Ammon's horn (tissue), 1 donor: ENCODE measurements at regions not wholly inside any gene's neighbourhood (a gene's known extent, or its start where the extent isn't known, plus 50 kb on each side); places are given as distances from the start of the nearest gene placed in this dataset.
"Not testable (repeated sequence)": the region's sequence is repeated elsewhere in the genome, so short reads cannot be mapped to it uniquely, and the experiment has no call there.

Experiments used
- DNase-seq: peaks from one replicate; pipeline ENCODE4 v3.0.0-alpha.2; 2016; ENCODE audit warnings: low spot score

DNA sequence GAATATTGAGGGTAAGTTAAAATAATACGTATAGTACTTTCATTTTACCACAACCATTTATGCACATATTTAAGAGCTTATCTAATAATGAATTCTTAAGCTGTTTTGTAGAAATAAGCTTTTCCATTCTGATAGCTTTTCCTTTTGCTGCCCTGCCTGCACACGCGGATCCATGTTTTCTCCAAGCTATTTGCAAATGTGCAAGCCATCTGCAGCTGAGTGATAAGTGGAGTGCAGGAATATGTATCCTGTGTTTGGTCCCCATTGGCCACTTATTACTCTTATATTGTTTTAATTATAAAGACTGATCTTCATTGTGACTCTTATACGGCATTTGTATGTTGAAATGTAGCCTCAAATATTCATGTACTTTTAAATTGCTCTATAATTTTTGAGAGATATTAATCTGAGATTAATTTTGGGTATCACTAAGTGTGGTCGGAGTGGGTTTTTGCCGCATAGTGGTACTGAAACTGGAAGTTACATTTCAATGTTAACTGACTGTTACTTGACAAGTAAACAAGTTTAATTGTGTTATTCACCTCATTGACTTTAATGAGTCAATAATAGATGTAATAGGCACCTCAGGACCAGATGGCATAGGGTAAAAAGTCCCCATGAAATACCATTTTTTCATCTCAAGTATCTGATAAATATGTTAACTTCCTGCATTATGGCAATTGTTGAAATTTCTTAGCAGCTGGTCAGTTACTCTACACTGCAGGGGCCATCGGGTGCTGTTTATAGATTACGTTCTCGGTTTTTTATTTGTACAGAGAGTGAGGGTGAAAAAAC is 1567.4 kb downstream of the EFNB2 start:
- DNase-seq: no peak

GRCh38 chr13:104967376-104967775 is 1568.1 kb downstream of the EFNB2 start:
- DNase-seq: no peak

DNA sequence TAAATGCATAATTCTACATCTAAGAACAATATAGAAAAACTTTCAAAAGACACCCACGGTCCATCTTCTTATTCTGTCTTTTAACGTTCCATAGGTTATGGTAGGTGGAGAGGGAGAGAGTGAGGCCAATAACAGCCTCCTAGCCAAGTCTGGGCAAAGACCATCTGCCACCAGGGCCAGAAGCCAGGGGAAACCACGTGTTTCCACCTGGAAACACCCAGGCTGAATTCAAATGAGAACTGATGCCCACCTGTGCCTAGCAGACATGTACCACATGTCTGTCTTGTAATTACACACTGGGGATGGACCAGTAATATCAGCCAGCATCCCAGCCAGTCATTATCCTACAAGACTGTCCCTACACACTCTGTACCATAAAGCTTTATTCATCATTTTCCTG is 1573.1 kb downstream of the EFNB2 start:
- no peak for DNase-seq

- DNase-seq: no peak
These were observed 1574.2 kb downstream of the EFNB2 start for GRCh38 chr13:104961246-104961645.

DNA sequence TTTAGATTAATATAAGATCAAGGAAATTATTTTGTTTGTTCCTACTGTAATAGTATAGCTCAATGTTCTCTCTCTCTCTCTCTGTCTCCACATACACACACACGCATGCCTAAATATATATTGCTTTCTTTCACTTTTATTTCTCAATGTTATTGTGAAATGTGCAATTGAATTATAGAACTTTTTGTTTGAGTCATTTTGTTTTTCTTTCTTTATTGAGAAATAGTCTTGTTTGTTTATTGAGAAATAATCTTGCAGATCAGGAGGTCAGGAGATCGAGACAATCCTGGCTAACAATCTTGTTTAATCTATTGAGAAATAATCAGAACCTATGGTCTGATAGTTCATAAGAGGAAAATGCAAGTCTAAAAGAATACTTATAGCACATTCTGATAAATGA is 1581.3 kb downstream of the EFNB2 start:
- DNase-seq: no peak

- no peak for DNase-seq
These were observed 1581.9 kb downstream of the EFNB2 start for GRCh38 chr13:104953588-104953987.

GRCh38 chr13:104949840-104950740 is 1585.4 kb downstream of the EFNB2 start:
- DNase-seq: no peak

DNA sequence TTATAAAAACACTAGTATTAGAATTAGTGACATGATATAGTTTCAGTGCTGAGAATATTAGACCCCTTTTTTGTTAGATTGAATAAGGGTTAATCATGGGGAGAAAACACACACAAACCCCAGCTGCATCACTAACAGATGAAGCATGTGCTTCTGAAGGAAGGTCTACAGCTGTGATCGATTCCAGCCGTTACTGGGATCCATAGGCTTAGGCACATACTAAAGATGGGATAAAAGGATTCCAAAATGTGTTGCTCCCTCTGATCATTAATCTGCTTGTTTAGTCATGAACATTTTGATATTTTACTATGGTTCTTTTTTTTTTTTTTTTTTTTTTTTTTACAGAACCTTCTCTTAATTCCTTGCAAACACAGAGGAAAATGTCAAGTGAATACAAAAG is 1591.3 kb downstream of the EFNB2 start:
- no peak for DNase-seq

DNA sequence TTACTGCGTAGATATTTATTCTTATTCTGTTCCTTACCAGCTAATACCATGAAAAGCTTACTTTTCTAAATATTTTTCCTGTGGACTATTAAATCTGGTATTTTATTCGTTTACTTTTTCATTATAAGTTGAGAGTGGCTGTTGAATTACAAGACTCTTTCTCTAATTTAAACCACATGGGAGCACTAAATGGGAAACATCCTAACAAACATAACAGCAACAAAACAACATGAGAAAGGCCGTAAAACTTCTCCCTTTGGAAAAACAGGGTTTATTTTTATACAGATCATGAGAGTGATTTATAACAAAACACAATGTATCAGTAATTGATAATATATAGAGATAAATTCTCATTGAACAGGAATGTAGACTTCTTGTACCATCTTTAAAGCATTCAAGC is 1592.1 kb downstream of the EFNB2 start:
- DNase-seq: no peak

GRCh38 chr13:104937881-104938280 is 1597.6 kb downstream of the EFNB2 start:
- no peak for DNase-seq

GRCh38 chr13:104936304-104936703 is 1599.2 kb downstream of the EFNB2 start:
- DNase-seq: no peak

- not testable (repeated sequence) for DNase-seq
These were observed 1614.9 kb downstream of the EFNB2 start for GRCh38 chr13:104920513-104920912.

DNA sequence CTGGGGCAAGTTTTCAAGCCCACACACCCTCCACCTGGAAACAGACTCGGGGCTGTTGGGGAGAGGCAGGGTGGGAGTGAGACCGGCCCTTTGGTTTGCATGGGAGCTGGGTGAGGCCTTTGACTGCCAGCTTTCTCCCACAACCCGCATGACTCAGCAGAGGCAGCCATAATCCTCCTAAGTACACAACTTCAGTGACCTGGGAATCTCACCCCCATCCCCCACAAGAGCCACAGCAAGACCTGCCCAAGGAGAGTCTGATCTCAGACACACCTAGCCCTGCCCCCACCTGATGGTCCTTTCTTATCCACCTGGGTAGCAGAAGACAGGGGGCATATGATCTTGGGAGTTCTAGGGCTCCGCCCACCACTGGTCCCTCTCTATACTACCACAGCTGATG is 1615.4 kb downstream of the EFNB2 start:
- no peak for DNase-seq

DNA sequence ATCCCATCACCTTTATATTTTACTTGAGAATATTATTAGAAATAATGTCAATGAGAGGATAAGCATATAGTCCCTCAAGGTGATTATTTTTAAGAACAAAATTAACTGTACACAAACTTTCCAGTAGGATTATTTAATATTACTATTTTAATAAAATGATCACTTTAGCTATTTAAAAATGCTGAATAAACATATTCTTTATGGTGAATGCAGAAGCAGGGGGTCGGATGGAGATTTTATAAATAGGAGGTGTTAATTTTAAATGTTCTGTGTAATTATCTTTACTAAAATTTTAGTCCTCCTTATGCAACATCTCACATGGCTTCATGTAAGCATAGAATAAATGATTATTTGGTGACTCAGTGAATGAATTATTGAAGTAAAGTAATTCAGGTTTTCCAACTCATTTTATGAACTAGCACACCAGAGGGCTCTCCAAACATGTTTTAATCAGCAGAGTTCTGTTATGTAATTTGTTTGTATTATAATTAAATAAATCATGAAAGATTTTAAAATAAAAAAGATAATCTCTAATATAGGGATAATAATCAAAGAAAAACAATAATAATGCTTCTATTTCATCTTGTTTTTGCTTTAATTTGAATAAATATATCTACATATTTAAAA is 1635.2 kb downstream of the EFNB2 start:
- no peak for DNase-seq

- no peak for DNase-seq
These were observed 1637.0 kb downstream of the EFNB2 start for GRCh38 chr13:104898484-104898883.

- DNase-seq: no peak
These were observed 1639.9 kb downstream of the EFNB2 start for GRCh38 chr13:104895521-104895920.

DNA sequence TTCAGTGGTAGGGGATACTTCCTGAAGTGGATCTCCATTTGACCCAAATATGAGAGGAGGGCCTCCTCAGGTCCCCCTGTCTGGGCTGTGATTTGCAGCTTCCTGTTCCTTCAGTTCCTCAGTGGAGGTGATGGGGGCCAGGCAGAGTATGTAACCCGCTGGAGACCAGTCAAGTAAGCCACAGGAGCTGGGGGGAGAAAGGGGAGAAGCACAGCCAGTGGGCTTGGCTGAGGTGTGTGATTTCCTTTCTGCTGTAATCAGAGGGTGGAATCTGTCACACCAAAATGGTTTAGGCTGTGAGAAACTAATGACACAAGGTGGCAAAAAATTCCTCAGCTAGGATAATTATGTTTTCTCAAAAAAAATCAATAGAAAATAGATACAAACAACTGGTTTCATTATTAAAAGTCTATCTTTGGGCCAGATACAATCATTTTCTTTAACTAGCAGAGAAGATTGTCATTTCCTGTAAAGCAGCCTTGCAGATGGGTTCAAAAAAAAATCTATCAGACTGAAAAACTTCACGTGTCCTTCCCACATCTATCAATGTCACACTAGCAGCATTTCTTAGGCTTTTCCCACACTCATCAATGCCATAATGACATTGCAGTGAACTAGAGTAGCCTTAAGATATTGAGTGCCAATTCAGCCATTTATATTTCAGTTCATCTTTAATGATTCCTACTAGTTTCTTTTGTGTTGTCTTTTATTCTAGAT is 1660.3 kb downstream of the EFNB2 start:
- DNase-seq: no peak

- DNase-seq: no peak
These were observed 1663.3 kb downstream of the EFNB2 start for GRCh38 chr13:104872153-104872552.

DNA sequence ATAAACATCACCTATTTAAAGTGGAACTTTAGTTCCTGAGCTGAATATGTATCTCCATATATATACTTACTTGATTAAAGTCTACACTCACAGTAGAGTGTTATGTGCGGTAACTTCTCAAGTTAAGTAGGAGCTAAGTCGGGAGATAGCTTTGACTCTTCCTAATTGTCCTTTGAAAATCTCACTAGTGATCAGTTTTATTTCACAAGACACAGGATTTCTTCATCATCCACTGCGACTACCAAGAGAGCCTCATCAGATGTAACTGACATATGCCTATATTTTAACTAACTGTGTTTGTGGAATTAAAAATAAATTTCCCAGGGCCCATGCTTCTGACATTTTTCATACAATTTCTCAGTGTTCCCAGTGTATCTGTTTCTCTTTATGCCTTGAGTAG is 1664.0 kb downstream of the EFNB2 start:
- no peak for DNase-seq

- DNase-seq: no peak
These were observed 1666.0 kb downstream of the EFNB2 start for GRCh38 chr13:104869501-104869900.

- DNase-seq: no peak
These were observed 1666.7 kb downstream of the EFNB2 start for GRCh38 chr13:104868806-104869205.

DNA sequence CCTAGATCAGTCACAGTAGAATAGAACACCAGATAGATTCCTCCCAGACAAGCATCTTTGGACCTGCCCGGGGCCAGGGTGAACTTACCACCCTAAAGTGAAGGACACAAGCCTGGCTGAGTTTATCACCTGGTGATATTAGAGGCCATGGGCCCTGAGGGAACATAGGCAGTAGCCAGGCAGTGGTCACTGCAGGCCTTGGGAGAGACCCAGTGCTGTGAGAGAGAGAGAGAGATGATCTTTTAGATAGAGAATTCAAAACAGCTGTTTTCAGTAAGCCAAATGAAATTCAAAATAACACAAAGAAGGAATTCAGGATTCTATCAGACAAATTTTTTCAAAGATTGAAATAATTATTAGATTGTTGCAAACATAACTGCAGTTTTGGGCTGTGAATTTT is 1679.9 kb downstream of the EFNB2 start:
- no peak for DNase-seq
